Lower lobe of right lung (tissue), 2 donors: ENCODE measurements at regions not wholly inside any gene's neighbourhood (a gene's known extent, or its start where the extent isn't known, plus 50 kb on each side); places are given as distances from the start of the nearest gene placed in this dataset.
"Not testable (repeated sequence)": the region's sequence is repeated elsewhere in the genome, so short reads cannot be mapped to it uniquely, and the experiment has no call there.

Source experiments
- ATAC-seq, 2 donors: fragments of 200-7000 bp; cut with Tn5 transposase; one replicate each; pipeline ENCODE4 v1.9.1; 2020 to 2022; ENCODE audit warnings: mild to moderate bottlenecking in 2 of 2, moderate library complexity in 2 of 2
- DNase-seq: peaks from one replicate; pipeline ENCODE4 v3.0.0-alpha.2; 2020
- H3K27ac ChIP-seq: fragments of 200-600 bp; one replicate; pipeline ENCODE4 v1.8.0; 2022
- H3K27me3 ChIP-seq: fragments of 200-600 bp; one replicate; pipeline ENCODE4 v1.8.0; 2022; ENCODE audit warnings: low read depth
- H3K36me3 ChIP-seq: fragments of 200-600 bp; one replicate; pipeline ENCODE4 v1.8.0; 2022; ENCODE audit warnings: mild to moderate bottlenecking
- H3K4me1 ChIP-seq: fragments of 200-600 bp; one replicate; pipeline ENCODE4 v1.8.0; 2022
- H3K4me3 ChIP-seq: fragments of 200-600 bp; one replicate; pipeline ENCODE4 v1.8.0; 2022; ENCODE audit warnings: mild to moderate bottlenecking
- H3K9me3 ChIP-seq: fragments of 200-600 bp; one replicate; pipeline ENCODE4 v1.8.0; 2022
- CTCF ChIP-seq: fragments of 200-600 bp; IDR thresholded peaks from one replicate; pipeline ENCODE4 v1.8.0; 2022; ENCODE audit warnings: antibody characterized with exemption, mild to moderate bottlenecking
- intact Hi-C: fragments of 100-400 bp; cut with DNase I; formaldehyde crosslinking; loops from one replicate; pipeline ENCODE4 v1.11.0; 2022
- donor health status: DM: no; HTN: yes; CAD: no; lungs with severe emphysema.

- no peaks in the 10 kb centered on the region for H3K36me3 ChIP-seq
- H3K27me3 ChIP-seq, result no peaks in the 10 kb centered on the region
- H3K4me3 ChIP-seq, result no peak overlapping the region
- DNase-seq (no peak), ATAC-seq (no peak)
- H3K9me3 ChIP-seq, result no peaks in the 10 kb centered on the region
- TF ChIP-seq CTCF, result no peak
- H3K27ac ChIP-seq, result no peak overlapping the region
- intact Hi-C loops, result no loop called here
- H3K4me1 ChIP-seq, result no peaks in the 10 kb centered on the region
Observed at GRCh38 chr18:60898111-60898510, 435.1 kb upstream of the CDH20 start.

- H3K27ac ChIP-seq, result no peak overlapping the region
- intact Hi-C loops, result no loop called here
- DNase-seq, result no peak
- H3K4me1 ChIP-seq, result no peaks in the 10 kb centered on the region
- H3K27me3 ChIP-seq, result no peaks in the 10 kb centered on the region
- TF ChIP-seq CTCF, result no peak
- no peaks in the 10 kb centered on the region for H3K9me3 ChIP-seq
- no peak for ATAC-seq
- no peak overlapping the region for H3K4me3 ChIP-seq
- H3K36me3 ChIP-seq, result no peaks in the 10 kb centered on the region
Observed at GRCh38 chr18:60905699-60906098, 427.5 kb upstream of the CDH20 start.

GRCh38 chr18:60910534-60910933 is 422.7 kb upstream of the CDH20 start:
- ATAC-seq, result no peak
- intact Hi-C loops, result no loop called here
- Histone ChIP-seq H3K27ac (no peak overlapping the region), H3K4me3 (no peak overlapping the region), H3K27me3 (no peaks in the 10 kb centered on the region), H3K36me3 (no peaks in the 10 kb centered on the region), H3K9me3 (no peaks in the 10 kb centered on the region), H3K4me1 (no peaks in the 10 kb centered on the region)
- no peak for TF ChIP-seq CTCF
- DNase-seq, result no peak

GRCh38 chr18:60911504-60911903 is 421.7 kb upstream of the CDH20 start:
- no peak for TF ChIP-seq CTCF
- H3K4me1 ChIP-seq, result no peaks in the 10 kb centered on the region
- H3K4me3 ChIP-seq, result no peak overlapping the region
- intact Hi-C loops, result no loop called here
- no peaks in the 10 kb centered on the region for H3K9me3 ChIP-seq
- DNase-seq (no peak), ATAC-seq (no peak)
- no peaks in the 10 kb centered on the region for H3K36me3 ChIP-seq
- no peaks in the 10 kb centered on the region for H3K27me3 ChIP-seq
- no peak overlapping the region for H3K27ac ChIP-seq

GRCh38 chr18:60915160-60915559 is 418.1 kb upstream of the CDH20 start:
- Histone ChIP-seq H3K36me3 (no peaks in the 10 kb centered on the region), H3K4me1 (no peaks in the 10 kb centered on the region), H3K9me3 (no peaks in the 10 kb centered on the region), H3K4me3 (no peak overlapping the region), H3K27ac (no peak overlapping the region), H3K27me3 (no peaks in the 10 kb centered on the region)
- intact Hi-C loops, result no loop called here
- TF ChIP-seq CTCF, result no peak
- DNase-seq (no peak), ATAC-seq (no peak)

GRCh38 chr18:60918862-60919261 is 414.4 kb upstream of the CDH20 start:
- ATAC-seq, H3K4me3 ChIP-seq, H3K27ac ChIP-seq, DNase-seq, H3K27me3 ChIP-seq, H3K4me1 ChIP-seq, H3K36me3 ChIP-seq, intact Hi-C loops, H3K9me3 ChIP-seq: not testable (repeated sequence)
